ENCODE measurements at regions not wholly inside any gene's neighbourhood (a gene's known extent, or its start where the extent isn't known, plus 50 kb on each side); places are given as distances from the start of the nearest gene placed in this dataset.
A peak's percentile ranks its signal among the peaks of the same experiment; 100 is the strongest.

GRCh38 chr6:169044381-169045230 is 209.0 kb downstream of the THBS2 start:
- peaks cover 38% of the 10 kb centered on the region for H3K27me3 Mint-ChIP-seq
- H3K4me1 Mint-ChIP-seq = no peaks in the 10 kb centered on the region
- H3K36me3 Mint-ChIP-seq (ENCODE audit: insufficient read depth) = peaks cover 2% of the 10 kb centered on the region
- H3K27ac Mint-ChIP-seq (ENCODE audit: low read depth) = no peak overlapping the region
- ATAC-seq (replicated peaks; ENCODE audit: extremely low read depth, poor library complexity, severe bottlenecking) (no peak), DNase-seq (ENCODE audit: low spot score in 2 of 2) (no peak)
- no peaks in the 10 kb centered on the region for H3K9me3 Mint-ChIP-seq
- H3K4me3 Mint-ChIP-seq = no peak overlapping the region

GRCh38 chr6:169042061-169042460 is 211.6 kb downstream of the THBS2 start:
- no peak overlapping the region for H3K27ac Mint-ChIP-seq (ENCODE audit: low read depth)
- H3K4me1 Mint-ChIP-seq = no peaks in the 10 kb centered on the region
- H3K9me3 Mint-ChIP-seq = peaks cover 5% of the 10 kb centered on the region
- peaks cover 51% of the 10 kb centered on the region for H3K27me3 Mint-ChIP-seq
- peaks cover 2% of the 10 kb centered on the region for H3K36me3 Mint-ChIP-seq (ENCODE audit: insufficient read depth)
- ATAC-seq (replicated peaks; ENCODE audit: extremely low read depth, poor library complexity, severe bottlenecking) (no peak), DNase-seq (ENCODE audit: low spot score in 2 of 2) (no peak)
- no peak overlapping the region for H3K4me3 Mint-ChIP-seq

DNA sequence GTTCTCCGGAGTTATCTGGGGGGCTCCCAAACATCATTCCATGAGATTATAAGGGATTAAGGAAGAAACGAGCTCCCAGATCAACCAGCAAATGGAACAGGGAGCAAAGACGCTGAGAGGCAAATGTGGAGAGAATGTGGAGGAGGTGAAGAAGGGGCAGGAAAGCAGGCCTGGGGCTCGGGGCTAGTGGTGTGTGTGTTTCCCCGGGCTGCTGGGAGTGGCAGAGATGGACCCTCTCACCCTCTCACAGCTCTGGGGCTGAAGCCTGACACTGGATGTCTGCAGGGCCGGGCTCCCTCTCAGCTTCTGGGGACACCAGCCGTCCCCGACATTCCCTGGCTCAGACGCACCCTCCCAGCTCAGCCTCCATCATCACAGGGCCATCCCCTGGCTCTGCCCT is 212.6 kb downstream of the THBS2 start:
- ATAC-seq (replicated peaks; ENCODE audit: extremely low read depth, poor library complexity, severe bottlenecking) (no peak), DNase-seq (ENCODE audit: low spot score in 2 of 2) (no peak)
- Mint-ChIP-seq H3K27ac (ENCODE audit: low read depth) (no peak overlapping the region), H3K4me1 (no peaks in the 10 kb centered on the region), H3K9me3 (peaks cover 5% of the 10 kb centered on the region), H3K36me3 (ENCODE audit: insufficient read depth) (peaks cover 2% of the 10 kb centered on the region), H3K27me3 (peaks cover 45% of the 10 kb centered on the region), H3K4me3 (no peak overlapping the region)

GRCh38 chr6:169038691-169039090 is 215.0 kb downstream of the THBS2 start:
- Mint-ChIP-seq H3K27ac (ENCODE audit: low read depth) (no peak overlapping the region), H3K4me1 (no peaks in the 10 kb centered on the region), H3K4me3 (no peak overlapping the region), H3K9me3 (peaks cover 5% of the 10 kb centered on the region), H3K36me3 (ENCODE audit: insufficient read depth) (no peaks in the 10 kb centered on the region), H3K27me3 (peaks cover 51% of the 10 kb centered on the region)
- no peak for DNase-seq (ENCODE audit: low spot score in 2 of 2)
- no peak for ATAC-seq (replicated peaks; ENCODE audit: extremely low read depth, poor library complexity, severe bottlenecking)

GRCh38 chr6:169035385-169036240 is 218.0 kb downstream of the THBS2 start:
- peaks cover 71% of the 10 kb centered on the region for H3K27me3 Mint-ChIP-seq
- DNase-seq (ENCODE audit: low spot score in 2 of 2) (no peak), ATAC-seq (replicated peaks; ENCODE audit: extremely low read depth, poor library complexity, severe bottlenecking) (no peak)
- H3K36me3 Mint-ChIP-seq (ENCODE audit: insufficient read depth) = no peaks in the 10 kb centered on the region
- H3K4me3 Mint-ChIP-seq = no peak overlapping the region
- peaks cover 5% of the 10 kb centered on the region for H3K9me3 Mint-ChIP-seq
- no peaks in the 10 kb centered on the region for H3K4me1 Mint-ChIP-seq
- H3K27ac Mint-ChIP-seq (ENCODE audit: low read depth) = no peak overlapping the region

- peaks cover 72% of the 10 kb centered on the region for H3K27me3 Mint-ChIP-seq
- H3K27ac Mint-ChIP-seq (ENCODE audit: low read depth) = no peak overlapping the region
- peaks cover 5% of the 10 kb centered on the region for H3K9me3 Mint-ChIP-seq
- no peak for DNase-seq (ENCODE audit: low spot score in 2 of 2)
- H3K36me3 Mint-ChIP-seq (ENCODE audit: insufficient read depth) = no peaks in the 10 kb centered on the region
- H3K4me3 Mint-ChIP-seq = no peak overlapping the region
- ATAC-seq (replicated peaks; ENCODE audit: extremely low read depth, poor library complexity, severe bottlenecking) = no peak
- no peaks in the 10 kb centered on the region for H3K4me1 Mint-ChIP-seq
Observed at GRCh38 chr6:169034516-169035167, 219.0 kb downstream of the THBS2 start.

GRCh38 chr6:169029861-169030260 is 223.8 kb downstream of the THBS2 start:
- Mint-ChIP-seq H3K4me3 (no peak overlapping the region), H3K27ac (ENCODE audit: low read depth) (peak overlapping the region; percentile 39), H3K27me3 (peaks cover 52% of the 10 kb centered on the region), H3K36me3 (ENCODE audit: insufficient read depth) (no peaks in the 10 kb centered on the region), H3K9me3 (no peaks in the 10 kb centered on the region), H3K4me1 (no peaks in the 10 kb centered on the region)
- DNase-seq (ENCODE audit: low spot score in 2 of 2) (no peak), ATAC-seq (replicated peaks; ENCODE audit: extremely low read depth, poor library complexity, severe bottlenecking) (no peak)

GRCh38 chr6:169028343-169028742 is 225.3 kb downstream of the THBS2 start:
- no peak overlapping the region for H3K27ac Mint-ChIP-seq (ENCODE audit: low read depth)
- no peak overlapping the region for H3K4me3 Mint-ChIP-seq
- DNase-seq (ENCODE audit: low spot score in 2 of 2) = no peak
- peaks cover 37% of the 10 kb centered on the region for H3K27me3 Mint-ChIP-seq
- no peaks in the 10 kb centered on the region for H3K9me3 Mint-ChIP-seq
- no peaks in the 10 kb centered on the region for H3K36me3 Mint-ChIP-seq (ENCODE audit: insufficient read depth)
- no peaks in the 10 kb centered on the region for H3K4me1 Mint-ChIP-seq
- ATAC-seq (replicated peaks; ENCODE audit: extremely low read depth, poor library complexity, severe bottlenecking) = no peak

- no peak overlapping the region for H3K4me3 Mint-ChIP-seq
- peaks cover 2% of the 10 kb centered on the region for H3K36me3 Mint-ChIP-seq (ENCODE audit: insufficient read depth)
- DNase-seq (ENCODE audit: low spot score in 2 of 2) (no peak), ATAC-seq (replicated peaks; ENCODE audit: extremely low read depth, poor library complexity, severe bottlenecking) (no peak)
- H3K27ac Mint-ChIP-seq (ENCODE audit: low read depth) = no peak overlapping the region
- H3K4me1 Mint-ChIP-seq = no peaks in the 10 kb centered on the region
- no peaks in the 10 kb centered on the region for H3K9me3 Mint-ChIP-seq
- peaks cover 28% of the 10 kb centered on the region for H3K27me3 Mint-ChIP-seq
Observed at GRCh38 chr6:169026175-169026574, 227.5 kb downstream of the THBS2 start.

DNA sequence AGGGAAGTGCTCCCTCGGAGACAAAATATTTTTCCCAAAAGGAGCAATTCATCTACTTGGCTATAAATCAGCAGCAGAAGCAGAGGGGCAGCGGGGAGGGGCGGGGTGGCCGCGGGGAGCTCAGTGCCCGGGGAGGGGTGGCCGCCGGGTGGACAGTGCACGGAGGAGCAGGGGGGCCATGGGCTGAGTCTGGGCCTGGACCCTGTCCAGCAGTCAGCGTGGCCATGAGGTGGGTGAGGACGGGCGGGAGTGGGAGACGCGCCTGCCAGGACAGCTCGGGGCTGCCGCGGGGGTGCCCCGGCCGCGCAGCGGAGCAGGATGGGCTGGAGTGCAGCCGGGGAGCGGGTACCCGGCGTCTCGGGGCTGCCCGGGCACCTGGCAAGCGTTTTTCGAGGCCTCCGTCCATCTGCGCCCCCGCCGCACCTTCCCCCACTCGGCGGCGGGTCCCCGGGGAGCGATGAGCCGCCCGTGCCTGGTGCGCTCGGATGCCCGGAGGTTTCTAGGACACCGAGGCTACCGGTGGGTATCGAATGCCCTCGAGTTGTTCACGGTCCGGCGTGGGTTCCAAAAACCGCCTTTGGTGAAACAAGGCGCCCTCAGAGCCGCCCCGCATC is 229.5 kb downstream of the THBS2 start:
- Mint-ChIP-seq H3K27ac (ENCODE audit: low read depth) (no peak overlapping the region), H3K27me3 (peaks cover 28% of the 10 kb centered on the region), H3K4me1 (no peaks in the 10 kb centered on the region), H3K36me3 (ENCODE audit: insufficient read depth) (peaks cover 2% of the 10 kb centered on the region), H3K4me3 (no peak overlapping the region), H3K9me3 (no peaks in the 10 kb centered on the region)
- DNase-seq (ENCODE audit: low spot score in 2 of 2) = no peak
- no peak for ATAC-seq (replicated peaks; ENCODE audit: extremely low read depth, poor library complexity, severe bottlenecking)

GRCh38 chr6:169023161-169023874 is 230.3 kb downstream of the THBS2 start:
- ATAC-seq (replicated peaks; ENCODE audit: extremely low read depth, poor library complexity, severe bottlenecking) (no peak), DNase-seq (ENCODE audit: low spot score in 2 of 2) (no peak)
- H3K4me3 Mint-ChIP-seq = no peak overlapping the region
- H3K27me3 Mint-ChIP-seq = peaks cover 27% of the 10 kb centered on the region
- no peaks in the 10 kb centered on the region for H3K4me1 Mint-ChIP-seq
- peaks cover 2% of the 10 kb centered on the region for H3K36me3 Mint-ChIP-seq (ENCODE audit: insufficient read depth)
- H3K27ac Mint-ChIP-seq (ENCODE audit: low read depth) = no peak overlapping the region
- no peaks in the 10 kb centered on the region for H3K9me3 Mint-ChIP-seq

- Mint-ChIP-seq H3K27me3 (peaks cover 39% of the 10 kb centered on the region), H3K4me1 (no peaks in the 10 kb centered on the region), H3K4me3 (no peak overlapping the region), H3K27ac (ENCODE audit: low read depth) (no peak overlapping the region), H3K36me3 (ENCODE audit: insufficient read depth) (peaks cover 2% of the 10 kb centered on the region), H3K9me3 (peaks cover 10% of the 10 kb centered on the region)
- DNase-seq (ENCODE audit: low spot score in 2 of 2) (no peak), ATAC-seq (replicated peaks; ENCODE audit: extremely low read depth, poor library complexity, severe bottlenecking) (no peak)
Observed at GRCh38 chr6:169022079-169022478, 231.6 kb downstream of the THBS2 start.

Measured in central memory CD8-positive, alpha-beta T cell (primary cell).